Endothelial cell of umbilical vein (primary cell): ENCODE measurements at regions not wholly inside any gene's neighbourhood (a gene's known extent, or its start where the extent isn't known, plus 50 kb on each side); places are given as distances from the start of the nearest gene placed in this dataset.

Experiments
- BruUV-seq: library from RNA; stranded (reverse); fragments of 400-500 nt; replicated peaks from 2 replicates; lab custom pipeline; 2021; lab: Mats Ljungman, UMichigan
- CTCF ChIA-PET: fragments of 300-600, 350-600 bp; sonication (Branson Sonifier 250); formaldehyde crosslinking; loops from one replicate; lab custom pipeline; 2021; ENCODE audit warnings: antibody characterized with exemption, inconsistent platforms; lab: Charles Lee
- POLR2A ChIA-PET: fragments of 300-600, 350-600 bp; sonication (Branson Sonifier 250); formaldehyde crosslinking; loops from one replicate; lab custom pipeline; 2021; ENCODE audit warnings: antibody characterized with exemption, inconsistent platforms; lab: Charles Lee
- DNase-seq: peaks from one replicate; pipeline ENCODE4 v3.0.0-alpha.2; 2011; ENCODE audit warnings: low read depth, low spot score
- FAIRE-seq: peaks from 2 replicates; lab custom pipeline; 2011; peaks lifted over from hg19 to GRCh38; lab: Jason Lieb, UNC
- H2AFZ ChIP-seq: 2 replicates; pipeline ENCODE4 v1.6.0; 2012; ENCODE audit warnings: low read depth, low read length, control low read depth, inconsistent platforms
- H3K27ac ChIP-seq: 2 replicates; pipeline ENCODE4 v1.5.1; 2011; ENCODE audit warnings: low read depth, mild to moderate bottlenecking, control low read depth, low read length, moderate library complexity; ENCODE audit not compliant: insufficient read depth
- H3K27me3 ChIP-seq, 2 experiments: 2 replicates each; pipeline versions ENCODE4 v1.6.0 to v1.6.1; 2011; ENCODE audit warnings: low read length in 2 of 2, mixed read lengths in 1 of 2; ENCODE audit not compliant: control insufficient read depth in 2 of 2, insufficient read depth in 2 of 2
- H3K36me3 ChIP-seq, 2 experiments: 2 replicates in 1 of 2; 3 replicates in 1 of 2; pipeline ENCODE4 v1.5.1; 2011; ENCODE audit warnings: low read length in 2 of 2, mild to moderate bottlenecking in 1 of 2, moderate library complexity in 1 of 2; ENCODE audit not compliant: control insufficient read depth in 2 of 2, insufficient read depth in 2 of 2; ENCODE audit errors: extremely low read depth in 1 of 2
- H3K4me1 ChIP-seq: 3 replicates; pipeline ENCODE4 v1.5.1; 2011; ENCODE audit warnings: mild to moderate bottlenecking, low read length; ENCODE audit not compliant: control insufficient read depth, insufficient read depth; ENCODE audit errors: extremely low read depth
- H3K4me2 ChIP-seq: 2 replicates; pipeline ENCODE4 v1.6.1; 2011; ENCODE audit warnings: low read length, control low read depth, mixed read lengths; ENCODE audit not compliant: insufficient read depth
- H3K4me3 ChIP-seq, 3 experiments: fragments of 200-600 bp in 1 of 3; sonication (generic), shearing (Covaris generic) in 1 of 3; replicated peaks in 1 of 3; 2 replicates each; pipeline ENCODE4 v1.5.1; 2011 to 2016; ENCODE audit warnings: control low read depth in 3 of 3, low read length in 3 of 3, mild to moderate bottlenecking in 2 of 3, inconsistent platforms in 1 of 3, low read depth in 1 of 3, moderate library complexity in 1 of 3; ENCODE audit not compliant: insufficient read depth in 1 of 3
- H3K79me2 ChIP-seq: 2 replicates; pipeline ENCODE4 v1.6.0; 2012; ENCODE audit warnings: low read length, inconsistent platforms; ENCODE audit not compliant: control insufficient read depth, insufficient read depth
- H3K9ac ChIP-seq: replicated peaks from 2 replicates; pipeline ENCODE3; 2011; ENCODE audit warnings: low read length, control low read depth; ENCODE audit not compliant: insufficient read depth; ENCODE audit errors: extremely low read depth
- H3K9me1 ChIP-seq: replicated peaks from 3 replicates; pipeline ENCODE4 v1.6.0; 2011; ENCODE audit warnings: mild to moderate bottlenecking, low read length; ENCODE audit not compliant: control insufficient read depth, insufficient read depth; ENCODE audit errors: extremely low read depth
- H3K9me3 ChIP-seq: replicated peaks from 2 replicates; pipeline ENCODE4 v1.5.1; 2012; ENCODE audit warnings: low read length, inconsistent platforms; ENCODE audit not compliant: control insufficient read depth, insufficient read depth
- H4K20me1 ChIP-seq: replicated peaks from 2 replicates; pipeline ENCODE3; 2011; ENCODE audit warnings: mild to moderate bottlenecking, low read length; ENCODE audit not compliant: control insufficient read depth, insufficient read depth; ENCODE audit errors: extremely low read depth
- CTCF ChIP-seq, 2 donors: IDR thresholded peaks; 1 replicate in 1 of 2; 2 replicates in 1 of 2; pipeline ENCODE4 v1.5.1; 2011; ENCODE audit warnings: low read length in 2 of 2, mild to moderate bottlenecking in 2 of 2, moderate library complexity in 2 of 2, control low read depth in 1 of 2, inconsistent platforms in 1 of 2, low read depth in 1 of 2; ENCODE audit not compliant: insufficient read depth in 1 of 2; ENCODE audit errors: extremely low read depth in 1 of 2
- EZH2 ChIP-seq: IDR thresholded peaks from 2 replicates; pipeline ENCODE4 v1.6.1; 2012; ENCODE audit warnings: borderline replicate concordance, low read depth, mild to moderate bottlenecking, moderate library complexity, low read length, inconsistent platforms; ENCODE audit not compliant: severe bottlenecking
- FOS ChIP-seq: IDR thresholded peaks from 2 replicates; pipeline ENCODE4 v1.6.1; 2011; ENCODE audit warnings: mild to moderate bottlenecking, low read length, moderate library complexity, borderline replicate concordance; ENCODE audit not compliant: insufficient read depth
- GATA2 ChIP-seq: IDR thresholded peaks from 2 replicates; pipeline ENCODE4 v1.7.0; 2011; ENCODE audit warnings: low read depth, mild to moderate bottlenecking, moderate library complexity, mixed read lengths, low read length; ENCODE audit not compliant: insufficient read length, insufficient read depth
- JUN ChIP-seq: IDR thresholded peaks from 2 replicates; pipeline ENCODE4 v1.6.1; 2011; ENCODE audit warnings: borderline replicate concordance, low read depth; ENCODE audit not compliant: insufficient read length, insufficient read depth
- MAX ChIP-seq: IDR thresholded peaks from 2 replicates; pipeline ENCODE4 v1.6.1; 2011; ENCODE audit not compliant: insufficient read depth, insufficient read length
- MYC ChIP-seq: IDR thresholded peaks from one replicate; pipeline ENCODE4 v1.6.1; 2011; ENCODE audit warnings: mild to moderate bottlenecking, low read depth, low read length
- POLR2A ChIP-seq: IDR thresholded peaks from 2 replicates; pipeline ENCODE4 v1.6.1; 2012; ENCODE audit warnings: low read depth, mild to moderate bottlenecking, control low read depth, low read length
- POLR2AphosphoS5 ChIP-seq: IDR thresholded peaks from 2 replicates; pipeline ENCODE4 v1.6.1; 2012; ENCODE audit warnings: low read depth, mild to moderate bottlenecking, control low read depth, low read length, moderate library complexity; ENCODE audit not compliant: insufficient read depth
- dilution Hi-C: fragments of 300-500 bp; cut with MboI; formaldehyde crosslinking; loops from one replicate; pipeline ENCODE4 v1.15.0; 2019; ENCODE audit warnings: low sequenced_read_pairs; ENCODE audit not compliant: extremely low pct_ligation_motif_present
- intact Hi-C: fragments of 100-400 bp; cut with micrococcal nuclease; formaldehyde crosslinking; loops from one replicate; pipeline ENCODE4 v1.10.0; 2022

- H3K27me3 ChIP-seq: peaks cover 2% of the 10 kb centered on the region in 2 experiments
- H3K4me3 ChIP-seq: no peak overlapping the region
- H3K36me3 ChIP-seq: no peaks in the 10 kb centered on the region
- FAIRE-seq (no peak), DNase-seq (no peak)
- no TSS peak for BruUV-seq
- no peak overlapping the region for H3K27ac ChIP-seq
- ChIA-PET POLR2A (no interaction called here), CTCF (no interaction called here)
- no peak for TF ChIP-seq JUN
- no peak for TF ChIP-seq POLR2AphosphoS5
- no peak for TF ChIP-seq GATA2
- TF ChIP-seq MYC: no peak
- TF ChIP-seq MAX: no peak
- TF ChIP-seq CTCF (IDR thresholded peaks at IDR 0.05; ENCODE audit: extremely low read depth in 1 of 2, insufficient read depth in 1 of 2, low read depth in 1 of 2, low read length in 2 of 2): no peak
- no peak for TF ChIP-seq POLR2A
- TF ChIP-seq FOS: no peak
- no peak for TF ChIP-seq EZH2
- H4K20me1 ChIP-seq: no peaks in the 10 kb centered on the region
- H3K9me3 ChIP-seq: no peaks in the 10 kb centered on the region
- dilution Hi-C loops (no loop called here), intact Hi-C loops (no loop called here)
- H3K9ac ChIP-seq: no peak overlapping the region
- no peaks in the 10 kb centered on the region for H3K9me1 ChIP-seq
- no peak overlapping the region for H3K4me2 ChIP-seq
- no peak overlapping the region for H2AFZ ChIP-seq
- H3K79me2 ChIP-seq: no peaks in the 10 kb centered on the region
- no peaks in the 10 kb centered on the region for H3K4me1 ChIP-seq
These were observed 147.8 kb upstream of the DHRS4 start for GRCh38 chr14:23805761-23806160.
